ENCODE measurements at regions not wholly inside any gene's neighbourhood (a gene's known extent, or its start where the extent isn't known, plus 50 kb on each side); places are given as distances from the start of the nearest gene placed in this dataset.

DNA sequence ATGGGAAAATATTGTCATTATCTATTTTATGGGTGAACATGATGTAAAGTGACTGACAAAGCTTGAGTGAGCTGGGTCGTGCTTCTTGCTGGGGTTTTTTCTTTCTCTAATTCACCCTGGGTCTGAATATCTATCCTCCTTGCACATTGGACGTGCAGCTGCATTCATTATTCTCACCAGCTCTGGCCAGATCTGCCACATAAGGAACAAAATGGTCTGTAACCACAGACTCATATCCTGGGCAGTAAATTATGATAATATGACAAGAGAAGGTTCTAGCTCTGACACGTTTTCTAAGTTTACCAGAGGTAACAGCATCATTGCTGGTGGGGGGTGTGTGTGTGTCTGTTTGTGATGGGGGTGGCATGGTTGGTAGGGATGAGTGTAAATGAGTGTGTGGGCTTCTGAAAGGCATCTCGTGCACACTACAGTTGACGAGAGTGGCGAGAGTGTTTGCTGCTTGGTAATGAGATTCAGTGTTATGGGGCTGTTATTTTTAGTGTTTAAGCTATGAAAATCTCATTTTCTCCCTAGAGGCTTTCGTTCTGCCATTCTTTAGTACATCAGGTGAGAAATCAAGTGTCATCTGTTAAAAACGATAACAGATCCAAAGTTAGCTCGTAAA, 418.4 kb downstream of the PDCD6IP start:
- intact Hi-C loops (cut with micrococcal nuclease; ENCODE audit: unreplicated experiment): no loop called here
- peaks cover 18% of the 10 kb centered on the region for H3K4me1 Mint-ChIP-seq (ENCODE audit: low read depth, unreplicated experiment)
- no peaks in the 10 kb centered on the region for H3K9me3 Mint-ChIP-seq (ENCODE audit: low read depth, unreplicated experiment)
- TF ChIP-seq, protein P1, sequence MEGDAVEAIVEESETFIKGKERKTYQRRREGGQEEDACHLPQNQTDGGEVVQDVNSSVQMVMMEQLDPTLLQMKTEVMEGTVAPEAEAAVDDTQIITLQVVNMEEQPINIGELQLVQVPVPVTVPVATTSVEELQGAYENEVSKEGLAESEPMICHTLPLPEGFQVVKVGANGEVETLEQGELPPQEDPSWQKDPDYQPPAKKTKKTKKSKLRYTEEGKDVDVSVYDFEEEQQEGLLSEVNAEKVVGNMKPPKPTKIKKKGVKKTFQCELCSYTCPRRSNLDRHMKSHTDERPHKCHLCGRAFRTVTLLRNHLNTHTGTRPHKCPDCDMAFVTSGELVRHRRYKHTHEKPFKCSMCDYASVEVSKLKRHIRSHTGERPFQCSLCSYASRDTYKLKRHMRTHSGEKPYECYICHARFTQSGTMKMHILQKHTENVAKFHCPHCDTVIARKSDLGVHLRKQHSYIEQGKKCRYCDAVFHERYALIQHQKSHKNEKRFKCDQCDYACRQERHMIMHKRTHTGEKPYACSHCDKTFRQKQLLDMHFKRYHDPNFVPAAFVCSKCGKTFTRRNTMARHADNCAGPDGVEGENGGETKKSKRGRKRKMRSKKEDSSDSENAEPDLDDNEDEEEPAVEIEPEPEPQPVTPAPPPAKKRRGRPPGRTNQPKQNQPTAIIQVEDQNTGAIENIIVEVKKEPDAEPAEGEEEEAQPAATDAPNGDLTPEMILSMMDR (IDR thresholded peaks at IDR 0.05; ENCODE audit: unreplicated experiment): no peak
- H3K27ac Mint-ChIP-seq (ENCODE audit: unreplicated experiment): no peak overlapping the region
- H3K4me3 Mint-ChIP-seq (ENCODE audit: low read depth, unreplicated experiment): no peak overlapping the region
- no peak for DNase-seq
- CTCF ChIA-PET: no interaction called here
- no TSS peak for BruUV-seq (replicated peaks)
- H3K36me3 Mint-ChIP-seq (ENCODE audit: insufficient read depth, unreplicated experiment): no peaks in the 10 kb centered on the region
- no peaks in the 10 kb centered on the region for H3K27me3 Mint-ChIP-seq (ENCODE audit: unreplicated experiment)

DNA sequence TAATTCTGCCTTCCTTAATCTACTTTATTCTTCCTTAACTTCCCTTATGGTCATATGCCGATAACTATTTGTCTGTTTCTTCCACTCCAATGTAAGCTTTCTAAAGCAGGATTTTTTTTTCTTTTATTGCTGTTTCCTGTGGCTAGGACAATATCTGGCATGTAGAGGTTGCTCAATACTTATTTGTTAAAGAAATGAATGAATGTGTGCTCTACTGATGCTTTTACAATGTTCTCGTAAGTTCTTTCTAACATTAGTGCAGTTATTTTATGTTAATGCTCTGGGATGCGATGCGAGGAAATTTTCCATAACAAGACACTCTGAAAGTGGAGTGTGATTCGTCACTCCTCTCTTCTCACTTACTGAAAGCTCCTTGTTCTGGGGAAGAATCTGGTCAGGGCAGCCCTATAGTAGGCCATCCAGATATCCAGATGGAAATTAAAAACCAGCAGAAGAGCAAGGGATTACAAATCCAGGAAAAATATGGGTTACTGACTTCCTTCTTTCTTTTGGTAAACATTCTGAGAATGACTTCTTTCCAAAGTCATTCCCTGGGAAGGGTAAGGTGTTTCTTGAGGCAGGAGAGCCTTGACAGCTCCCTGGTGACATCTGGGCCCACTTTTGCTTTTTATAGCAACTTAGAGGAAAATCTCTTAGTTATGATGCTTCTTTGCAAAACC, 420.4 kb downstream of the PDCD6IP start:
- intact Hi-C loops (cut with micrococcal nuclease; ENCODE audit: unreplicated experiment): no loop called here
- BruUV-seq (replicated peaks): no TSS peak

DNA sequence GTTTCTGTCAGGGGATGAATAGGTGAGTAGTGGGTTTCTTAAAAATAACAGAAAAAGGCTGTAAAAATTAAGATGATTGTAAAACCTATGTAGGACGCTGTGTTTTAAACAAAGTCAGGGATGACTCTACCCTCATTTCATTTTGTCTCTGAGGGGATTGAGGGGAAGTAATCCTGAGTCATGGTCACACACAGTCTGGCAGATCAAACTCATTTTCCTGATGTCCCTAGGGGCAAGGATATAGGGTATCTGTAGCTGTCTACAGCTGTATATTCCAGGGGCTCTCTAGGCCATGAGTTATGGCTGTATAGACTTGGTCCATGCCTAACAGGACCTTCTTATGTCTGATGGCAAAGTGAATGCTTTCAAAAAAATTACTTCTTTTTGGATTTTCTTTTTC, 421.1 kb downstream of the PDCD6IP start:
- Mint-ChIP-seq H3K27me3 (ENCODE audit: unreplicated experiment) (no peaks in the 10 kb centered on the region), H3K4me1 (ENCODE audit: low read depth, unreplicated experiment) (no peaks in the 10 kb centered on the region), H3K9me3 (ENCODE audit: low read depth, unreplicated experiment) (no peaks in the 10 kb centered on the region), H3K36me3 (ENCODE audit: insufficient read depth, unreplicated experiment) (no peaks in the 10 kb centered on the region), H3K27ac (ENCODE audit: unreplicated experiment) (no peak overlapping the region), H3K4me3 (ENCODE audit: low read depth, unreplicated experiment) (no peak overlapping the region)
- TF ChIP-seq, protein P1 (IDR thresholded peaks at IDR 0.05; ENCODE audit: unreplicated experiment): no peak
- intact Hi-C loops (cut with micrococcal nuclease; ENCODE audit: unreplicated experiment): no loop called here
- no peak for DNase-seq
- no TSS peak for BruUV-seq (replicated peaks)
- CTCF ChIA-PET: no interaction called here

More for the DNA sequence above, 420.4 kb downstream of the PDCD6IP start:
- Mint-ChIP-seq H3K9me3 (ENCODE audit: low read depth, unreplicated experiment) (no peaks in the 10 kb centered on the region), H3K27ac (ENCODE audit: unreplicated experiment) (no peak overlapping the region), H3K27me3 (ENCODE audit: unreplicated experiment) (no peaks in the 10 kb centered on the region), H3K36me3 (ENCODE audit: insufficient read depth, unreplicated experiment) (no peaks in the 10 kb centered on the region), H3K4me3 (ENCODE audit: low read depth, unreplicated experiment) (no peak overlapping the region), H3K4me1 (ENCODE audit: low read depth, unreplicated experiment) (no peaks in the 10 kb centered on the region)
- CTCF ChIA-PET: no interaction called here
- DNase-seq: no peak
- TF ChIP-seq, protein P1 (IDR thresholded peaks at IDR 0.05; ENCODE audit: unreplicated experiment): no peak

DNA sequence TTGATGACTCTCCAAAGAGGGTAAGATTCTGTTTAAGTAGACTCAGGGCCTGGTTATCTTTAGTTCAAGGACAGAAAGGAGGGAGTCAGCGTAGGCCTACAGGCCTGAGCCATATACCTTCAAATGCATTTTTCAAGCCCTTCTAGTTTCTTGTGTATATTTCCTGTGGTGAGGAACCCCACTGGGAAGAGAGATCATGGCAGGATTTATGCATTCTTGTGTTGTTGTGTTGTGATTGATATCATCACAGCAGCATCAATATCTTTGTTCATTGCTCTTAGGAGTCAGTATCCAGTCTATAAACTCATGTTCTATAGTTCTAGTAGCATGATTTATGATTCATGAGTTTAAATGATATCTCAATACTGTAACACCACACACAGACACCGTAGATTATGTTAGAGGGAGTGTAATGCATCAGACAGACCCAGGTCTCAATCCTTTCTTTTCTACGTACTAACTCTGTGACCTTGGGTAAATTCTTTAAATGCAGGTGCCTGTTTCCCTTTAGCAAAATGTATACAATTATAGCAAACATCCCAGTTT, 427.5 kb downstream of the PDCD6IP start:
- no TSS peak for BruUV-seq (replicated peaks)
- intact Hi-C loops (cut with micrococcal nuclease; ENCODE audit: unreplicated experiment): no loop called here
- no peaks in the 10 kb centered on the region for H3K27me3 Mint-ChIP-seq (ENCODE audit: unreplicated experiment)
- no peak for DNase-seq
- H3K4me3 Mint-ChIP-seq (ENCODE audit: low read depth, unreplicated experiment): no peak overlapping the region
- CTCF ChIA-PET: no interaction called here
- TF ChIP-seq, protein P1 (IDR thresholded peaks at IDR 0.05; ENCODE audit: unreplicated experiment): no peak
- no peaks in the 10 kb centered on the region for H3K9me3 Mint-ChIP-seq (ENCODE audit: low read depth, unreplicated experiment)
- no peaks in the 10 kb centered on the region for H3K36me3 Mint-ChIP-seq (ENCODE audit: insufficient read depth, unreplicated experiment)
- H3K27ac Mint-ChIP-seq (ENCODE audit: unreplicated experiment): no peak overlapping the region
- no peaks in the 10 kb centered on the region for H3K4me1 Mint-ChIP-seq (ENCODE audit: low read depth, unreplicated experiment)

All from Calu3 (cell line).